GM19372 (cell line): ENCODE measurements at regions not wholly inside any gene's neighbourhood (a gene's known extent, or its start where the extent isn't known, plus 50 kb on each side); places are given as distances from the start of the nearest gene placed in this dataset.
"Not testable (repeated sequence)": the region's sequence is repeated elsewhere in the genome, so short reads cannot be mapped to it uniquely, and the experiment has no call there.

ENCODE experiments used
- ATAC-seq: cut with Tn5 transposase; IDR thresholded peaks from one replicate; pipeline ENCODE4 v1.9.1; 2021; ENCODE audit warnings: mild to moderate bottlenecking, low read depth, moderate library complexity; ENCODE audit not compliant: unreplicated experiment

DNA sequence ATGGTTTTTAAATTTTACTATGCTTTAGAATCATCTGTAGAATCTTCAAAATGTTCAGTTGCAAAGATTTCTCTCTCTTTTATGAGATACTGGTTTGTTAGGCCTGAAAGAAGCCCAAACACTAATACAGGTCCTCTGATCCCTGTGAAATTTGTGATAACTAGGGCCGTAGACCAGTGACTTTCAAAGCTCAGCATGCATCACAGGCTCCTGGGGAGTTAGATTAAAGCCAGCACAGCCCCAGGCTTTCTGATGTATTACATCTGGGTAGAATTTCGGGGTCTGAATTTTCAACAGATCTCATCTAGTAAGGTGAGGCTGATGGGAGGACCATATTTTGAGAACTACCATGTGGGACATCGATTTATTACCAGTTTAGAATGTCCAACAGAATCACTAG lies 194.1 kb upstream of the PTPRD start:
- ATAC-seq, result no peak

DNA sequence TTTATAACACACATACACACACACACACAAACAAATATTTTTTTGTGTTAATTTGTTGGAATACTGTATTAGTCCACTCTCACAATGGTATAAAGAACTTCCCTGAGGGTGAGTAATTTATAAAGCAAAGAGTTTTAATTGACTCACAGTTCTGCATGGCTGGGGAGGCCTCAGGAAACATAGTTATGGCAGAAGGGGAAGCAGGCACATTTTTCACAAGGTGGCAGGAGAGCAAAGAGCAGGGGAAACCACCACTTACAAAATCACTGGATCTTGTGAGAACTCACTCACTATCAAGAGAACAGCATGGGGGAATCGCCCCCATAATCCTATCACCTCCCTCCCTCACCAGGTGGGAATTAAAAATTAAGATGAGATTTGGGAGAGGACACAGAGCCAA lies 205.4 kb upstream of the PTPRD start:
- ATAC-seq, result no peak

DNA sequence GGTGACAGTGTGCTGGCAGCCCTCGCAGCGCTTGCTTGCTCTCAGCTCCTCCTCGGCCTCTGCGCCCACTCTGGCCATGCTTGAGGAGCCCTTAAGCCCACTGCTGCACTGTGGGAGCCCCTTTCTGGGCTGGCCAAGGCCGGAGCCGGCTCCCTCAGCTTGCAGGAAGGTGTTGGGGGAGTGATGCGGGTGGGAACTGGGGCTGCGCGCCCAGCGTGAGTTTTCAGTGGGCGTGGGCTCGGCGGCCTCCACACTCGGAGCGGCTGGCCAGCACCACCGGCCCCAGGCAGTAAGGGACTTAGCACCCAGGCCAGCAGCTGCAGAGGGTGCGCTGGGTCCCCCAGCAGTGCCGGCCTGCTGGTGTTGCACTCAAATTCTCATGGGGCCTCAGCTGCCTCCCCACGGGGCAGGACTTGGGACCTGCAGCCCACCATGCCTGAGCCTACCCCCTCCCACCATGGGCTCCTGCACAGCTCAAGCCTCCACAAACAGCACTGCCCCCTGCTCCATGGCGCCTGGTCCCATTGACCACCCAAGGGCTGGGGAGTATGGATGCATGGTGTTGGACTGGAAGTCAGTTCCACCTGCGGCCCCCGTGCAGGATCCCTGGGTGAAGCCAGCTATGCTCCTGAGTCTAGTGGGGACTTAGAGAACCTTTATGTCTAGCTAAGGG lies 223.1 kb upstream of the PTPRD start:
- ATAC-seq, result no peak

DNA sequence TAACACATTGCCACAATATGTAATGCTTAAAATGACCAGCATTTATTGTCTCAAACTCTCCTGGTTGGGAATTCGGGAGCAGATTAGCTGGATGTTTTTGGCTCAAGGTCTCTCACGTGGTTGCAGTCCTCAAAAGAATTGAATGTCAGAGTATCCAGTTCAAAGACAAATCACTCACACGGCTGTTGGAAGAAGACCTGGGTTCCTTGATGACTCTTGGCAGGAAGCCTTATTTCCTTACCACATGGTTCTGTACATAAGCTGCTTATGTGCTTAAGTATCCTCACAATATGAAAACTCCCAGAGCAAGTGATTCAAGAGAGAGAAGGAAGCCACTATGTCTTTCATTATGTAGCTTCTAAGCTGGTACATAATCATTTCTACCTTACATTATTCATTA lies 230.3 kb upstream of the PTPRD start:
- no peak for ATAC-seq

DNA sequence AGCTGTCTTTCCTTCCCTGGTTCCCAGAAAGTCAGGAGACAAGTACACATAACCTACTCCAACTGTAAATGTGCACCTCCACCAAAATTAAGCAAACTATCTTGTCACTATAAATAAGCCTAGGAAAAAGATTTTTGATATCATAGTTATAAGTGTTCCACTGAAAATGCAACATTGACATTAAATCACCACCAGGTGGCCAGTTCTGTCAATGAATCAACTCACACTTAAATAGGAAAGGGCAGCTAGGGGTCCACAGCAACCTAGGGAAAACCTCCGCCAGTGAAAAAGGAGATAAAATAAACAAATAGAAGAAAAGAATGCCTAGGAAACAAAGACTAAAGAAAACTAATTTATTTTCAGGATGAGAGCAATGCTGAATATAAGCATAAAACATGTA lies 243.0 kb upstream of the PTPRD start:
- no peak for ATAC-seq

DNA sequence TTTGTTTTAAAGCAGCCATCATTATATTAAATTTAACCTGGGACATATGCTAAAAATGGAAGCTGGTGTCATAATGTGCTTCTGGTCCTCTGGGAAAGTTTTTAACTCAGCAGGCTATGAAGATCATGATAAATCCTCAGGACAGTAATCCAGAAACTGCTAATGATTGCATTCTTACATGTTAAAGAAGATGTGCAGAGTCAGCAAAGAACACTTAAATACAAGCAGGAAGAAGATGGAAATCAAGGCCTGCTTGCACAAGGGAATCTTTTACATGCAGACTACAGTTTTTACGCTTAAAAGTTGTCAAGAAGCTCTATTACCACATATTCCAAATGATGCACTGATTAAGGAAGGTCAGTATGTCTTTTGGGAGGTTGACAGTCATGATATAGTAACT lies 246.0 kb upstream of the PTPRD start:
- no peak for ATAC-seq

DNA sequence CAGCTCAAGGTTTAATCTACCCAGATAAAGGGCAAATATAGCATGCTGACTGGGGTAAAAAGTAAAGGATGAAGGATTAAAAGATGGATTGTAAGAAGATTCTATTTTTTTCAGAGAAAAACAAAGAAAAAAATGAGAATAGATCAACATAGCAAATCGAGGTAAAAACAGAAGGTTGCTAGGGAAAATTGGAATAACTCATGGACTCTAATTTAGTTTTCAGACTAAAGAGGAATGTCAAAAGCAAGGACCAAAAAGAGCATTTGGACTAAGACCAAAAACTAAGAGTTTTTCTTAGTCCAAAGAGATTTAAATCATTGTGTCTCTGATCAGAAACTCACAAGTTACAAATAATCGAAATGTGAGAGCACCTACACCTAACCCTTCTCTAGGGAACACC lies 250.7 kb upstream of the PTPRD start:
- no peak for ATAC-seq

DNA sequence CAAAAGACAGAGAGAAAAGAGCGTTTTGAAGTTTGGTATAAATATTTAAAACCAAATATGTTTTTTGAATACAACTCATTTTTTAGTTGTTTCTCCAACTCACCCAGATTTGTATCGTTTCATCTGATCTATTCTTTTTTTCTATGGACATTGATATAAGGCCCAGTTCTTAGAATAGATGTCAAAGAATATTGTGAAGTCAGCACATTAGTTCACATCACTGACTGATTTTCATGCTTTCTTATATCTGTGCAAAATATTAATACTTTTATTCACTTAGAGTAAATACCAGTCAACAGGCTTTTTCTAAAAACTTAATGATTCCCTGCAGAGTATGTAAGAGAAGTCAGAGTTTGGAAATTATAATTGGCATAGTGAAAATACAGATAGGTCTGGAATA lies 254.4 kb upstream of the PTPRD start:
- no peak for ATAC-seq

DNA sequence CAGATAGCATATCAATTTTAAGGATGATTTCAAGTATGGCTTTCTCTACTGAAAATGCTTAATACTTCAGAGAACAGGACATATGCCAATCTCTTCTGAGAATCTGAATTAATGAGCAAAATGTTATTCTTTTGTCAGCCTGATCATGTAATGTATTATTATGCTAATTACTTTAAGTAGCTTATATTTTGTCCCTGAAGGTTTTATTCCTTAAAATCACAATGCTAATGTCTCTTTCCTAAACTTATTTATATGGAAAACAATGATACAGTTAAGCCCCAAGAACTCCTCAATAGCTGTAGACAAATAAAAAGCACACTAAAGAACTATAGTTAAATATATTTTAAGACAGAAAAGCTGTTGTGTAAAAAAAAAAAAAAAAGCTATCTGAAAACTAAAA lies 256.9 kb upstream of the PTPRD start:
- ATAC-seq, result no peak

DNA sequence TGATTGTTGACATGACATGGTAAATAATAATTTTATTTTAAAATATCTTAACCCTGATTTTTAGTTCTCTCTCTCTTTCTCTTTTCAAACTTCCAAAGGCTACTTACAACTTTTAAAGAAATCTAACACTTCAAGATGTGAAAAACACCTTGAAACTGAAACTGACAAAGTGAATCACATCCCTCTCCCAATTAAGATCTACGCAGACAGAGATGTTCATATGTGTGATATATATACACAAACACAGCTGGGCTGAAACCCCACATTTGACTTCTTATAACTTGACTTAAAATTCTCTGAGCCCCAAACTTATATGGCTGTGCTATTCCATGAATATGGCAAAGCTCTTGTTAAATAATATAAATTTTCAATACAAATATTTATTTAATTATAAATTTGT lies 261.2 kb upstream of the PTPRD start:
- no peak for ATAC-seq

DNA sequence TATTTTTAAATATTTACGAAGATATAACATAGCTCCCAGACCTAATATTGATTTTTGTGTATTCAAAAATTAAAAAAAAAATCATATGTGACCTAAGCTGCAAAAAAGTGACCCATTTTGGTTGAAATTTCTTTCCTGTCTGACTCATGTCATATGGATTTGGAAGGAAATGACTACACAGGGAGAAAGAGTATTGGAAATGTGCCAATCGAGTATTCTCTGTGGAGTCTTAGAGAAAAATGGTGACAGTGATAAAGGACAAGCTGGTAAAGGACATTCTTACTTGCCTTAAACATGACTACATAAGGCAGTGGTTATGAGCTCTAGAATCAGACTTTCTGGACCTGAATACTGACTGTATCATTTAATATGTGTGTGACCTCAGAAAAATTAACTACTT lies 262.9 kb upstream of the PTPRD start:
- ATAC-seq, result no peak

DNA sequence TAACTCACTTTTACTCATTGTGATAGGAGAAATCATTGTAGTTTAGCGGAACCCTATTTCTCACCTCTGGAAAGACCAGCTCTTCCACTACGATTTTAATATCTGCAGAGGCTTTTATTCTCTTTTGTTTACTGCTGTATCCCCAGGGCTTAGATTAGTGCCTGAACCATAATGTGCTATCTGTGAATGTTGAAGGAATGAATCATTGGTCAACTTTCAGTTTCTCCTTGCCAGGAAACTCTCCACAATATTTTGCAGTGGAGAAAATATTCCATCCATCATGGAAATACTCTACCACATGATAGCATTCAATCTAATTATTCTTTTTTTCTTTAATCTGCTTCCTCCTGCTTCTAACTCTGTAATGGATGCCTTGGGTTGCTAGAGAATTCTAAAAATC lies 263.5 kb upstream of the PTPRD start:
- no peak for ATAC-seq

DNA sequence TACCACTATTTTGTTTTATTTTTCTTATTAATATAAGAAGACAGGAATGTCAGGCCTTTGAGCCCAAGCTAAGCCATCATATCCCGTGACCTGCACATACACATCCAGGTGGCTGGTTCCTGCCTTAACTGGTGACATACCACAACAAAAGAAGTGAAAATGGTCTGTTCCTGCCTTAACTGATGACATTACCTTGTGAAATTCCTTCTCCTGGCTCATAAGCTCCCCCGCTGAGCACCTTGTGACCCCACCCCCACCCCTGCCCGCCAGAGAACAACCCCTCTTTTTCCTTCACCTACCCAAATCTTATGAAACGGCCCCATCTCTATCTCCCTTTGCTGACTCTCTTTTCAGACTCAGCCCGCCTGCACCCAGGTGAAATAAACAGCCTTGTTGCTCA lies 277.5 kb upstream of the PTPRD start:
- ATAC-seq, result not testable (repeated sequence)

DNA sequence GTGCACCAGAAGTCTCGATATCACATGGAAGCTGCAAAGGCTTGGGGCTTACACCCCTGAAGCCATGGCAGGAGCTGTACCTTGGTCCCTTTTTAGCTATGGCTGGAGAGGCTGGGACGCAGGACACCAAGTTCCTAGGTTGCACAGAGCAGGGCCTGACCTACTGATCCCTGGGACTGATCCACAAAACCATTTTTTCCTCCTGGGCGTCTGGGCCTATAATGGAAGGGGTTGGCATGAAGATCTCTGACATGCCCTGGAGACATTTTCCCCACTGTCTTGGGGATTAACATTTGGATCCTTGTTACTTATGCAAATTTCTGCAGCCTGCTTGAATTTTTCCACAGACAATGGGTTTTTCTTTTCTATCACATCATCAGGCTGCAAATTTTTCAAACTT lies 286.7 kb upstream of the PTPRD start:
- no peak for ATAC-seq

DNA sequence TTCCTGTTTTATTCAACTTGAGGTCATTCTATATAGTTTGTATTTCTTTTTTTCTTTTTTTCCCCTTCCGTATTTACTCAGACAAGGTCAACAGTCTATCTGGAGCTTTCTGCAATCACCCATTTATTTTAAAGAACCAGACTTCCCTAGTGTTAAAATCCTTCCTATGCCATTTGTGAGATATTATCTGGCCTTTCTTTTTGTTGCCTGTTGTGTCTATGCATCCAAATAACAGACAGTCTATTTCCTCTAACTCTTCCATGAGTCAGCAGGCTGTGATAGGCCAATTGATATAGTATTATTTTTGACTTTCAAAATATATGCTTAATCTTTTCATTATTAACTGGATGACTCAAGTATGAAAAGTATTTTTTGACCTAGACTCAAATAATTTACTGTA lies 291.2 kb upstream of the PTPRD start:
- ATAC-seq, result no peak

DNA sequence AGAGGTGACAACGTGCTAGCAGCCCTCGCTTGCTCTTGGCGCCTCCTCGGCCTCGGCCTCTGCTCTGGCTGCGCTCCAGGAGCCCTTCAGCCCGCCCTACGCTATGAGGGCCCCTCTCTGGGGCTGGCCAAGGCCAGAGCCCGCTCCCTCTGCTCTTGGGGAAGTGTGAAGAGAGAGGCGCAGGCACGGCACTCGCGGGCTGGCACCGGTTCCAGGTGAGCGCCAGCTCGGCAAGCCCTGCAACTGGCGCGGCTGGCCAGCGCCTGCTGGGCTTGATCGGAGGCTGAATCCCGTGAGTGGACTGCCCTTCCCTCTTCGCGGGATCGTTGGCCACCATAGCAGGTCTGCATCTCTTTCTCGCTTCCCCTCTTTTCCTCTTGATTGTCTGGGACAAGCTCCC lies 298.0 kb upstream of the PTPRD start:
- ATAC-seq, result no peak

DNA sequence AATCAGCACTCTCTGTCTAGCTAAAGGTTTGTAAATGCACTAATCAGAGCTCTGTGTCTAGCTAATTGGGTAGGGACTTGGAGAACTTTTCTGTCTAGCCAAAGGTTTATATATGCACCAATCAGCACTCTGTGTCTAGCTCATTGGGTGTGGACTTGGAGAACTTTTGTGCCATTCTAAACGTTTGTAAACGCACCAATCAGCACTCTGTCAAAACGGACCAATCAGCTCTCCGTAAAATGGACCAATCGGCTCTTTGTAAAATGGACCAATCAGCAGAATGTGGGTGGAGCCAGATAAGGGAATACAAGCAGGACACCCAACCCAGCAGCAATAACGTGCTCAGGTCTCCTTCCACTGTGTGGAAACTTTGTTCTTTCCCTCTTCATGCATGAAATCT lies 298.6 kb upstream of the PTPRD start:
- no peak for ATAC-seq

DNA sequence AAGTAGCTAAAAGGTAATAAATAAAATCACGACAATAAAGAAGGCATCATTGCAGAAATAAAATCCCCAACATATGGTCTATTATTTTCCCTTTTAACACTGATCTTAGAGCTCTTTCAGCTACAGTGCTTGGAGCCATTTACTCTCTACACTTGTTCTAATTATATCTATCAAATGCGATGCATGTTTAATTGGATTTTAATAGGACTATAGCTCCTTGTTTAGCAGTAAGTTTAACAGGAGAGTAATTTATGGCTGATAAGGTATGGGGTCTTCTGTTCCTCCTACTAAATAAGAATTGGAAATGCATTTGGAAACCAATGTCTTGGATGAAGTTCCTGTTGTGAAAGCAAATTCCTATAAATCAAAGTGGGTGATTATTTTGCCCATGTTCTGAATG lies 304.2 kb upstream of the PTPRD start:
- no peak for ATAC-seq

DNA sequence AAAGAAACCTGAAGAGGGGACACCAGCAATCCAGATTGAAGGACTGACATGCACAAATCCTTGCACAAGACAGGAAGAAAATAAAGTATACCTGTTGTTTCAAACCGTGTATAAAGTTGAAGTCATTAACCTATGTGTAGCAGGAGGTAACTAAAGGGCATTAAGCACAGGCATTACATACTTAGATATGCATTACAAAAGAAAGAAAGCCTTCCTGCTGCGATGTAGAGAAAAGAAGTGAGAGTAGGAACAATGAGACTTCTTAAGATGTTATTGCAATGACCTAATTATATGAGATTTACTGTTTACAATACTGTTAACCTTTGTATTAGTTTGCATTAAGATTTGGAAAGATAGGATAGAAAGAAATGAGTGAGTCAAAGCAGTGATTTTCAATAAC lies 308.9 kb upstream of the PTPRD start:
- no peak for ATAC-seq

DNA sequence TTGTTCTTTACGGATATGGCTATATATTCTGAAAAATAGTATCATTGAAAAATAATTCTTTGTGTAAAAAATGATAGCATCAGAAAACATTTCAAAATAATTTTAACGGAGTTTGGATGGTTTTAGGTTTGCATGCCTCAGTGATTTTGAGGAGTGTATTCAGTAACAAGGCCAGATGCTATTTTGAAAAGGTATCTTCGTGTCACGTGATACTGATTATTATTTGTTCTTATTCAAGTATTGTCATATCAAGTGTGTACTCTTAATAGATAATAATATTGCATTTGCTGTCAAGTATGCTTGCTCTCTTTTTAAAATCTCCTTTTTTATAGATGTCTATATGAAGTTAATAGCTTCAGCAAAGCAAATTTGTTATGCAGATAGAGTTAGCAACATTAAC lies 313.1 kb upstream of the PTPRD start:
- ATAC-seq, result no peak

DNA sequence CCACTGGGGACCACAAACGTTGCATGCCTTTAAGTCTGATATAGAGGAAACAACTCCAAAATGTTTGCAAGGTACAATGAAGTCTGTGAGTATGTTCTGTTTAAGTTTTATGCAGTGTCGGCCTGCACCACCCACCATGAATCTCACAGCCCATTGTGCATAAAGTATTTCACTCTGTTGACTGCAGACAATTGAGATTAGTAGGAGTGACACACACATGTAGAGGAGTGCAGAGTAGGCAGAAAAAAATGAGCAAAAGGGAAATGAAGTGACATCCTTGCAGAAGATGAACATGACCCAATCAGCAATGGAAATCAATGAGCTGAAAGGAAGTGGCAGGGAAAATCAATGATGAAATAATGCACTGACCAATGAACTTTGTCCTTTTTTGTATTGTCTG lies 315.6 kb upstream of the PTPRD start:
- no peak for ATAC-seq

DNA sequence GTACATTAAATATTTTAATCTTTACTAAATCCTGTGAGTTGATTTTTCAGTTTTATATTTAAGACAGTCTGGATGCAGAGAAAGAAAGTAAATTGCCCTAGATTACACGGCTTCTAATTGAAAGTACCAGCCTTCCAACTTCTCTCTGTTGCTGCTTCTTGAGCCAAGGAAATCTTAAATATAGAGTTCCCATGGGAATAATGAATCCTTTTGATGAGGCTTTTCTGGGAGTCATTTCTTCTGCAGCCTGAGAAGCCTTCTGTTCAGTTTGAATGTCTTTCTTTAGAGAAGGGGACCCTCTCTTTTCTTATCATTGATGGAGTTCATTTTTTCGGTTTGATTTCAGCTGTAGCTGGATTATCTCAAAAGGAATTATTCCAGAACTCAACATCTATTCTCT lies 317.3 kb upstream of the PTPRD start:
- ATAC-seq, result no peak

DNA sequence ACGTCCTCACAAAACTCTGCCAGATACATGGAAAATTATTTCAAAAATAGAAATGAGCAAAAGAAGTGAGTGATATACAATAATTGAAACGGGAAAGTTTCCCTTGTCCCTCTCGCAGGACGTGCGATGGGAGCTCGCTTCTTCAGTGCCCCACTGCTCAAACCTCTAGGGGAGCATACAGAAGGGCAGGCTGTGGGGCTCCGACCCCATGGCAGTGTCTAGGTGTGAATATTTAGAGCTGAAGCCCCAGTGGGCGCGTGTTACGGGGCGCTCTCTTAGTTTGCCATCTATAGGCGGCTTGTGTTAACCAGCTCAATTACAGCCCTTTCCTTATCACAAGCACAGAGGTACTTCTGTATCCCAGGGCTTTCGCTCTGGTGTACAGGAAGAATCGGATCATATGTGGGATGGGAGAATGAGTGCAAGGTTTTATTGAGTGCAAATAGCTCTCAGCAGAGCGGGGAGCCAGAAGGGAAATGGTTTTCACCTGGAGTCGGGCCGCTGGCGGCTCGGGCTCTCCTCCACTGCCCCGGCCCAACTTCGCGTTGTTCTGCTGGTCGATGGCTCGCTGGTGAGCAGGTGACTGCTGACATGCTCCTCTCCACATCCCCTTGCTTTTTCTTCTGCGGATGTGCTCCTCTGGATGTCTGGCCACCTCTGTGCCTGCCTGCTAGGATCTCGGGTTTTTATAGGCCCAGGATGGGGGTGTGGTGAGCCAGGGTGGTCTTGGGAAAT lies 334.0 kb upstream of the PTPRD start:
- no peak for ATAC-seq
